WTC11 (cell line): ENCODE measurements at regions not wholly inside any gene's neighbourhood (a gene's known extent, or its start where the extent isn't known, plus 50 kb on each side); places are given as distances from the start of the nearest gene placed in this dataset.

Experiments
- ATAC-seq: fragments of 200-7000 bp; cut with Tn5 transposase; 2 replicates; pipeline ENCODE4 v1.10.0; 2021; ENCODE audit warnings: mild to moderate bottlenecking, moderate library complexity
- CTCF ChIA-PET: fragments of 300-600 bp; sonication (Branson Sonifier 250); formaldehyde crosslinking; loops from one replicate; lab custom pipeline; 2021; ENCODE audit warnings: antibody characterized with exemption; lab: Charles Lee
- POLR2A ChIA-PET: fragments of 350-600 bp; sonication (Branson Sonifier 250); formaldehyde crosslinking; loops from one replicate; lab custom pipeline; 2021; ENCODE audit warnings: antibody characterized with exemption; lab: Charles Lee
- DNase-seq: peaks from one replicate; pipeline ENCODE4 v3.0.0; 2021; ENCODE audit warnings: low spot score
- H3K27ac Mint-ChIP-seq: 2 replicates; pipeline ENCODE4 v1.8.0; 2021; ENCODE audit warnings: mixed read lengths
- H3K27me3 Mint-ChIP-seq: 2 replicates; pipeline ENCODE4 v1.8.0; 2021; ENCODE audit warnings: low read depth, mild to moderate bottlenecking, moderate library complexity, mixed read lengths
- H3K36me3 Mint-ChIP-seq: 2 replicates; pipeline ENCODE4 v1.8.0; 2021; ENCODE audit warnings: mixed read lengths
- H3K4me1 Mint-ChIP-seq: 2 replicates; pipeline ENCODE4 v1.8.0; 2022; ENCODE audit warnings: mixed read lengths
- H3K4me3 Mint-ChIP-seq: 2 replicates; pipeline ENCODE4 v1.8.0; 2021; ENCODE audit warnings: mild to moderate bottlenecking, moderate library complexity, mixed read lengths
- H3K9me3 Mint-ChIP-seq: 2 replicates; pipeline ENCODE4 v1.8.0; 2021; ENCODE audit warnings: mixed read lengths
- CBFB ChIP-seq: sonication (generic); formaldehyde crosslinking; IDR thresholded peaks from 2 replicates; pipeline ENCODE4 v1.8.1; 2022; ENCODE audit warnings: mild to moderate bottlenecking, low read depth, missing genetic modification reagents
- E2F1 ChIP-seq: sonication (generic); formaldehyde crosslinking; IDR thresholded peaks from 2 replicates; pipeline ENCODE4 v1.8.0; 2022; ENCODE audit warnings: mild to moderate bottlenecking, missing genetic modification reagents
- E2F5 ChIP-seq: sonication (generic); formaldehyde crosslinking; IDR thresholded peaks from 2 replicates; pipeline ENCODE4 v1.8.1; 2022; ENCODE audit warnings: mild to moderate bottlenecking, moderate library complexity, missing genetic modification reagents
- ELF4 ChIP-seq: sonication (generic); formaldehyde crosslinking; IDR thresholded peaks from 2 replicates; pipeline ENCODE4 v1.8.1; 2022; ENCODE audit warnings: low read depth, mild to moderate bottlenecking, moderate library complexity, missing genetic modification reagents
- FOXJ3 ChIP-seq: sonication (generic); formaldehyde crosslinking; IDR thresholded peaks from 2 replicates; pipeline ENCODE4 v1.9.0; 2021; ENCODE audit warnings: missing genetic modification reagents, mild to moderate bottlenecking, borderline replicate concordance
- FOXK1 ChIP-seq: sonication (generic); formaldehyde crosslinking; IDR thresholded peaks from 2 replicates; pipeline ENCODE4 v1.8.0; 2022; ENCODE audit warnings: mild to moderate bottlenecking, moderate library complexity, missing genetic modification reagents
- FOXP1 ChIP-seq: sonication (generic); formaldehyde crosslinking; IDR thresholded peaks from 2 replicates; pipeline ENCODE4 v1.8.0; 2022; ENCODE audit warnings: missing genetic modification reagents, mild to moderate bottlenecking, moderate library complexity, borderline replicate concordance
- GABPB1 ChIP-seq: sonication (generic); formaldehyde crosslinking; IDR thresholded peaks from 2 replicates; pipeline ENCODE4 v1.8.1; 2023; ENCODE audit warnings: mild to moderate bottlenecking, missing genetic modification reagents
- GRHL2 ChIP-seq: fragments of 250-450 bp; sonication (Bioruptor Pico); IDR thresholded peaks from 2 replicates; pipeline ENCODE4 v1.8.0; 2022; ENCODE audit warnings: mild to moderate bottlenecking, moderate library complexity; ENCODE audit not compliant: insufficient replicate concordance, severe bottlenecking
- MYBL2 ChIP-seq: sonication (generic); formaldehyde crosslinking; IDR thresholded peaks from 2 replicates; pipeline ENCODE4 v1.8.1; 2023; ENCODE audit warnings: mild to moderate bottlenecking, moderate library complexity, missing genetic modification reagents
- NFYB ChIP-seq: sonication (generic); formaldehyde crosslinking; conservative IDR thresholded peaks from 2 replicates; pipeline ENCODE4 v1.8.0; 2022; ENCODE audit warnings: low read depth, missing genetic modification reagents
- NR3C1 ChIP-seq: sonication (generic); formaldehyde crosslinking; conservative IDR thresholded peaks from 2 replicates; pipeline ENCODE4 v1.8.1; 2023; ENCODE audit warnings: low read depth, mild to moderate bottlenecking, missing genetic modification reagents
- RELA ChIP-seq: sonication (generic); formaldehyde crosslinking; IDR thresholded peaks from 2 replicates; pipeline ENCODE4 v1.8.1; 2022; ENCODE audit warnings: missing genetic modification reagents, mild to moderate bottlenecking, borderline replicate concordance
- SMAD3 ChIP-seq: sonication (generic); formaldehyde crosslinking; IDR thresholded peaks from 2 replicates; pipeline ENCODE4 v1.8.0; 2022; ENCODE audit warnings: missing genetic modification reagents, mild to moderate bottlenecking, borderline replicate concordance
- TEAD4 ChIP-seq: sonication (generic); formaldehyde crosslinking; IDR thresholded peaks from 2 replicates; pipeline ENCODE4 v1.8.0; 2022; ENCODE audit warnings: mild to moderate bottlenecking, missing genetic modification reagents
- TP53 ChIP-seq: sonication (generic); formaldehyde crosslinking; IDR thresholded peaks from 2 replicates; pipeline ENCODE4 v1.8.1; 2023; ENCODE audit warnings: mild to moderate bottlenecking, missing genetic modification reagents
- USF2 ChIP-seq: sonication (generic); formaldehyde crosslinking; IDR thresholded peaks from 2 replicates; pipeline ENCODE4 v1.8.1; 2023; ENCODE audit warnings: mild to moderate bottlenecking, missing genetic modification reagents, moderate library complexity
- ZBTB43 ChIP-seq: sonication (generic); formaldehyde crosslinking; IDR thresholded peaks from 2 replicates; pipeline ENCODE4 v1.8.1; 2023; ENCODE audit warnings: mild to moderate bottlenecking, missing genetic modification reagents
- ZNF425 ChIP-seq: fragments of 250-450 bp; sonication (Bioruptor Pico); conservative IDR thresholded peaks from 2 replicates; pipeline ENCODE4 v1.9.0; 2021; ENCODE audit warnings: mild to moderate bottlenecking
- TF ChIP-seq, protein P1 (sequence below): sonication (generic); formaldehyde crosslinking; IDR thresholded peaks from 2 replicates; pipeline ENCODE4 v1.8.1; 2023; ENCODE audit warnings: mild to moderate bottlenecking, missing genetic modification reagents, borderline replicate concordance

DNA sequence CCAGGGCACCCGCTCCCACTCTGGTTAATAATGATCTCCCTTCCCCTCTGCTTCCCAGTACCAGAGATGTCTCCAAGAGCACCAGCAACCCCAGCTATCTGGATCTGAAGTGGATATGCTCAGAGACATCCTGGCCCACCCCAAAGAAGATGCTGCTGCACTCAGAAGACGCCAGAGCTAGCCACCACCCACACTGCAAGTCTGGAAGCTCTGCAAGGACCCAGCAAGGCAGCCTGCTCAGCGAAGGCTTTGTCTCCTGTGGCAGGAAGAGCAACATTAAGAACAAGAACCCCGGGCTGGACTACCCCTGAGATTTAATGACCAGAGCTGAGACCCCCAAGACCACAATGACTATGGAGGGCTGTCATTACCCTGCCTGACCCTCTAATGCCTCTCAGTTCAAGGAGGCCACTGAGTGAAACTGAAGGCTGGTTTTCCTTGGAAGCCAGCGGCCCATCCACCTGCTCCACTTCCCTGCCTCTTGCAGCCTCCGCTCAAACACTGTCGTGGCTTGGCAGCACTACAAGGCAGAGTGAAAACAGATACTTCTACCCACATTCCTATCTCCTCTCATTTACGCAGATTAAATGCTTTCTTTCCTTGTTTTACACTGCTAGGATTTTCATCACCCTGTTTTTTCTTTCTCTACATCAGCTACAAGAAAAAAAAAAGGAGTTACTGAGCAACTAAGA is 202.2 kb downstream of the SNX10 start (continued):
- TF ChIP-seq FOXK1 (CRISPR knock-in tag) (no peak), ELF4 (CRISPR knock-in tag) (no peak), NFYB (CRISPR knock-in tag) (no peak), GRHL2 (CRISPR knock-in tag) (no peak), NR3C1 (CRISPR knock-in tag) (no peak)

DNA sequence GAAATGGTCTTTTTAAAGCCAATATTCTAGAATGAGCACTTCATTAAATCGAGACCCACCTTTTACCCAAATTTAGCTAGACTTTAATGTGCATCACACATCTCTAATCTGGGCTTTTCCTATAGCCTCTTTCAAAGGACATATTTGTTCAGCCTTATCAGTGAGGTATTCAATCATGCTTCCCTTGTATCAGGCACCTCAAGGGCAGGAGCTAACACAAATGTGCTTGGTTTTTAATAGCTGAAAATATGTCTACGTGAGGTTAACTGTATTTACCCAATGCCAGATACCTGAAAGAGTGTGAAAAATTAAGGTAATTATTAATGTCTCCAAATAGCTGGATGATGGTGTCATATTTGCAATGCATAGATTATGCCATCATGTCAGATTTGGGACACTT is 203.9 kb downstream of the SNX10 start:
- no peak overlapping the region for H3K27ac Mint-ChIP-seq
- TF ChIP-seq ZBTB43 (CRISPR knock-in tag) (no peak), CBFB (no peak), USF2 (CRISPR knock-in tag) (no peak), FOXJ3 (CRISPR knock-in tag) (no peak), TEAD4 (CRISPR knock-in tag) (no peak), MYBL2 (CRISPR knock-in tag) (no peak), ZNF425 (CRISPR knock-in tag) (no peak)
- peaks cover 8% of the 10 kb centered on the region for H3K4me1 Mint-ChIP-seq
- ChIA-PET CTCF (interaction anchor here (1.2 kb wide), 1 partner anchor 126 kb away, joined by 3 read pairs; no protein-coding TSS in a partner anchor), POLR2A (no interaction called here)
- H3K36me3 Mint-ChIP-seq, result no peaks in the 10 kb centered on the region
- no peaks in the 10 kb centered on the region for H3K9me3 Mint-ChIP-seq
- ATAC-seq (no peak), DNase-seq (no peak)
- H3K27me3 Mint-ChIP-seq, result no peaks in the 10 kb centered on the region
- H3K4me3 Mint-ChIP-seq, result no peak overlapping the region

DNA sequence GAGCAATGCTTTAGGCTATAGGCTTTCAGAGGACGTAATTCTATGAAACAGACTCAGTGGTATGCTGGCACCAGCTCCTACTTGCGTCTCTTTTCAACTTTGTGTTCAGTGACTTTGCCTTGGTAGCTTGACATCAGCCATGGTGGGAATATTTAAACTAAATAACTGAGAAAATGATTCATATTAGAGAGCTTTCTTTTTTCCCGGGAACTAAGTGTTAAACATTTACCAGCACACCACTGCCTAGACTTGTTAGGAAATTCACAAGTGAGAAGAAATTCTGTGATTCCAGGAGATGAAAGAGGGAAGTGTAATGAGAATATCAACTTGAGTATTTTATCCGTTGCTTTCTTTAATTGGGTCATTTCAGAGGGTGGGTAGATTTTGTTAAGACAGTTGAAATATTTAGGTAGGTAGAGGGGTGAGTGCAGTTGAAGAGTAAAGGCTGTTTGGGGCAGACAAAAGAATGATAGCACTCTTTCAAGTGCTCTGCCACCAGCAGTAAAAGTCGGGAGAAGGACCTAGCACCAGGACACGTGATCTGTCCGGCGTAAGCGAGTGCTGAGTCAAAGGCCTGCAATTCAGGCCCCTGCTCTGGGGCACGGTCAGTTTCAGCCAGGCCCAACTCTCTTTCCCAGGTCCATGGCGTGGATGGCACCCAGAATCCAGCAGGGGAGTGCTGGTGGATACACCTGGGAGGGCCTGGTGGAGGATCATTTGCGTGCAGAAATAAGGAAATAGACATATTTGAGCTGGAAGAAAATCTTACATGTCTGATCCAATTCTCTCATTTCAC is 206.3 kb downstream of the SNX10 start:
- Mint-ChIP-seq H3K4me1 (0 out of 2 replicates have a peak, but pooled peaks cover 3% of the 10 kb centered on the region), H3K27ac (peak overlapping the region; percentile 1; the same call in 1 of the 2 replicates), H3K36me3 (no peaks in the 10 kb centered on the region), H3K9me3 (no peaks in the 10 kb centered on the region), H3K27me3 (no peaks in the 10 kb centered on the region), H3K4me3 (no peak overlapping the region)
- DNase-seq, result no peak
- ChIA-PET POLR2A (no interaction called here), CTCF (no interaction called here)
- 0 out of 2 replicates have a peak, but pooled peaks have one; percentile 28 for ATAC-seq
- TF ChIP-seq E2F5 (CRISPR knock-in tag) (no peak), SMAD3 (CRISPR knock-in tag) (no peak), TP53 (CRISPR knock-in tag) (no peak), FOXP1 (CRISPR knock-in tag) (no peak), E2F1 (CRISPR knock-in tag) (no peak), RELA (no peak), GABPB1 (CRISPR knock-in tag) (no peak), USF2 (CRISPR knock-in tag) (no peak)
- TF ChIP-seq, protein P1, sequence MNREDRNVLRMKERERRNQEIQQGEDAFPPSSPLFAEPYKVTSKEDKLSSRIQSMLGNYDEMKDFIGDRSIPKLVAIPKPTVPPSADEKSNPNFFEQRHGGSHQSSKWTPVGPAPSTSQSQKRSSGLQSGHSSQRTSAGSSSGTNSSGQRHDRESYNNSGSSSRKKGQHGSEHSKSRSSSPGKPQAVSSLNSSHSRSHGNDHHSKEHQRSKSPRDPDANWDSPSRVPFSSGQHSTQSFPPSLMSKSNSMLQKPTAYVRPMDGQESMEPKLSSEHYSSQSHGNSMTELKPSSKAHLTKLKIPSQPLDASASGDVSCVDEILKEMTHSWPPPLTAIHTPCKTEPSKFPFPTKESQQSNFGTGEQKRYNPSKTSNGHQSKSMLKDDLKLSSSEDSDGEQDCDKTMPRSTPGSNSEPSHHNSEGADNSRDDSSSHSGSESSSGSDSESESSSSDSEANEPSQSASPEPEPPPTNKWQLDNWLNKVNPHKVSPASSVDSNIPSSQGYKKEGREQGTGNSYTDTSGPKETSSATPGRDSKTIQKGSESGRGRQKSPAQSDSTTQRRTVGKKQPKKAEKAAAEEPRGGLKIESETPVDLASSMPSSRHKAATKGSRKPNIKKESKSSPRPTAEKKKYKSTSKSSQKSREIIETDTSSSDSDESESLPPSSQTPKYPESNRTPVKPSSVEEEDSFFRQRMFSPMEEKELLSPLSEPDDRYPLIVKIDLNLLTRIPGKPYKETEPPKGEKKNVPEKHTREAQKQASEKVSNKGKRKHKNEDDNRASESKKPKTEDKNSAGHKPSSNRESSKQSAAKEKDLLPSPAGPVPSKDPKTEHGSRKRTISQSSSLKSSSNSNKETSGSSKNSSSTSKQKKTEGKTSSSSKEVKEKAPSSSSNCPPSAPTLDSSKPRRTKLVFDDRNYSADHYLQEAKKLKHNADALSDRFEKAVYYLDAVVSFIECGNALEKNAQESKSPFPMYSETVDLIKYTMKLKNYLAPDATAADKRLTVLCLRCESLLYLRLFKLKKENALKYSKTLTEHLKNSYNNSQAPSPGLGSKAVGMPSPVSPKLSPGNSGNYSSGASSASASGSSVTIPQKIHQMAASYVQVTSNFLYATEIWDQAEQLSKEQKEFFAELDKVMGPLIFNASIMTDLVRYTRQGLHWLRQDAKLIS (CRISPR knock-in tag), result no peak
